Medulla oblongata (tissue), 1 donor: ENCODE measurements at regions not wholly inside any gene's neighbourhood (a gene's known extent, or its start where the extent isn't known, plus 50 kb on each side); places are given as distances from the start of the nearest gene placed in this dataset.

Source experiments
- DNase-seq: peaks from one replicate; pipeline ENCODE4 v3.0.0-alpha.2; 2015; ENCODE audit errors: extremely low spot score

DNA sequence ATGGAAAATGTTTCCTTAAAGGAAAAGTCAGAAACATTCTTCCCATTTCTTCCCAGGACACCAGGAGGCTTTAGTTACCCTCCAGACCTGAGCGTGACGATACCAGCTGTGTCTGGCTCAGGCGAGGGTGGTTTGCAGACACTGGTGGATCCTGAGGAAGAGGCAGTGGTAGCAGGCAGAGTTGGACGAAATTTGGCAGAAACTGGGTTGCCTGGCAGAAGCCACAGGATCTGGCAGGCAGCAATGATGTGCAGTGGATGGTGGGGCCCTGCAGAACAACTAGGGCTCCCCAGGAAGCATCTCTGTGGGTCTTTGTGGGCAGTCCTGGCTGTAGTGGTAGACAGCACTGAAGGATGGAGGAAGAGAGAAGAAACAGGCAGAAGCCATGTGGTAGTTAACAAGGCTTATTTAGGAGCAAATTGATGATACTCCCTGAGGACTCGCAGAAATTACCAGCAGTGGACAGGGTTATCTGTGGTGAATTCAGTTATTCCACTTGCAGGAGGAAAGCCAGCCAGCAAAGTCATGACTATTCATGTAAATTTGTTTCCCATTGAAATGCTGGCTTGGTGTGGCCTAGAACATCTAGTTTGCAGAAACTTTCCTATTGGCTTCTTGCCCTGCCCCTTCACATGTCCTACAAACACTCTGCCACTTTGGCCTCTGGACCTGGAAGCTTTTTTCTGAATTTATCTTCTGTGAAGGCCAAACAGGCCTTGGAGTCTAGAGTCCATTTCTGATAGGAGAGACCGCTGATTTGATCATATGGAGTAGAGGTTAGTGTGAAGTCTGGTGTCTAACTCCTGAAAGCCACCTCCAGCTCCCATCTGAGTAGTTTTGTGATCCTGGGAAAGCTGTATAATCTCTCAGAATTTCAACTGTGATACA is 212.0 kb downstream of the DMRT2 start:
- no peak for DNase-seq

DNA sequence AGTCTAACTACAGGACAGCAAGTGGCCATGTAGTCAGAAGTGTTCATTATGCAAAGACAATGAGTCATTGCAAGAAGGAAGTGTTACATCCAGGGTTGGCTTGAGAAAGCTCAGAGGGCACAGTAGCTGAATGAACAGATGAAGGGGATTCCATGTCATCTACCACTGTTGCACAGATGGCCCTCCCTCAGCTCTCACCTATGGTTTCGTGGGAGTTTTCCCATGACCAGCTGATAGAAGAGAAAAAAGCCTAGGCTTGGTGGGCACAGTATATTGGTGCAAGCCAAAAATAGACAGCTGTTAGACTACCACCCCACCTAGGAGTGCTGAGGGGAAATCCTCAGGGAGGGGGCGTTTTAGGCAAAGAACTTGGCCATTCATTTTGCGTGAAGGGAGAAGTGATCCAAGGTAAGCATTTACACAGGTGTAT is 217.0 kb downstream of the DMRT2 start:
- DNase-seq: no peak

DNA sequence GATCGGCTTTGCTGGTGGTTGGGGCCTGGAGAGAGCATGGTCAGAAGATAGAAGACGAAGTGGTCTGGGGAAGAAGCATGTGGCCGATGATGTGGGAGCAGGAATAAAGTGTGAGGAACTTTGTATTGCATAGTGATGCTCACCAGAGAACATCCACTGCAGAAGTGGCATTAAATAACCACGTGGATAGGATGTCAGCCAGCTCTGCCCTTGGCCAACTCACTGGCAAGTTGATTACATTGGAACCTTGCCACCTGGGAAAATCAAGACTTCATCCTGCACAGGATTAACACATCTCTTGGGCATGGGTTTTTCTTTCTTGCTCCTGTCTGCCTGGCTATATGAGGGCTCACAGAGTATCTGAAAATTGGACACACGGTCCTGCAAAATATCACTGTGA is 217.4 kb downstream of the DMRT2 start:
- no peak for DNase-seq

DNA sequence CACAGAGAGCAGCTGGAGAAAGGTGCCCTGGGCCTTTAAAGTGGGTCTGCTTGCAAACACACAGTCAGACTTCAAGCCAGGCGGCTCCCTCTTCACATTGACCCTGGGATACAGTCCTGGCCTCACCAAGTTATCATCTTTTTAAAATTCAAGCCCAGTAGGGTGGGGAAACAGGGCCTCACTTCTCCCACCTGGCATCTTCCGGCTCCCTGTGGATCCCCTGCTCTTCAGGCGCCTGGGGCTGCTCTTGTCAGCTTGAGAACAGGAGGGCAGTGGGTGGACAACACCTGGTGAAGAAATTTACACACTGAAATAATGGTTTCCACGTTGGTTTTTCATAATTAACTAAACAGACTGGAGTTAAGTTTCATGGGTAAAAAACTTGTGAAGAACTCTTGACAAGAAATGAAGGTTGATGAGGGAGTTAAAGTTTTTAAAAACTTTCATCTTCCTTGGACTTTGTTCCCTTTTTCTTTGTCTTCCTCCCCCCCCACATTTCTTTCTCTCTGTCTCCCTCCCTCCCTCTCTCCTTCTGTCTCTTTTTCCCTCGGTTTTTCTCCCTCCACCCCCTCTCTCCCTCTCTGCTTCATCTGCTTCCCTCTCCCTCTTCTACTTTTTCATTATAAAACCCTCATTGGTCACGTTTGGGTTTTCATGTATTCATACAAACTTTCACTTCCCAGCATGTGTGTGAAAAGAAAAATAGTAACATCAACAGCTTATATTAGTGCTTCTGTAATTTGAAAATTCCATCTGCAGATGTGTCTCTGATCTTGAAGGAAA is 219.6 kb downstream of the DMRT2 start:
- DNase-seq: no peak

DNA sequence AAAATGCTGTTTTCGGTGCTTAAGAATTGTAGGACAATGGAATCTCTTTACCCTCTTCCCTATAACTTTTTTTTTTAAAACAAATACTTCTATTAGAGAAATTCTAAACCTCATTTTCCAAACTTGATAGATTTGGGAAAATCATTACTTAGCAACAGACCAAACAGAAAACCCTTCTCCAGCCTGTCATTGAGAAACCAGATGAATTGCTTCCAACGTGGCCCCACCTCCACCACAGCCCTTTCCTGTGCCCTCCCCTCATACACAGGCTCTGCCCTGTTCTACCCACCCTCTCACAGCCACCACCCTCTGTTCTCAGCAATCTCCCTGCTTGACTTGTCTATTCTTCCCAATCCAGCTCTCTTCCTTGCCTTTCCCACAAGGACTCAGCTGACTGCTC is 221.2 kb downstream of the DMRT2 start:
- no peak for DNase-seq

DNA sequence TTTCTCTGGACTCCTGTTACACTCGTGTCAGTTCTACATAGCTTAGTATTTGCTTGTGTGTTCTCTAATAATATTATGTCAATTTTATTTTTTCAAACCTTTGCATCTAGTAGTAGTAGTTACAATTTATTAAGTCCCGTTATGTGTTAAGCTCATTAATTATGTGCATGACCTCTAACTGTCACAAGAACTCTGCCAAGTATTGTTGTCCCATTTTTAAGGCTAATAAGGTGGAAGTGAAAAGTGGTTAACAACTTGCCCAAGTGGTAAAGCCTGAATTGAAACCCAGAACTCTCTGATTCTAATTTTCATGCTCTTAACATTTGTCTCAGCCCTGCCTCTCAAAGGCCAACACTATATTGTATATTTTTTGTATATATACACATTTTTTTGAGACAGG is 221.6 kb downstream of the DMRT2 start:
- no peak for DNase-seq

DNA sequence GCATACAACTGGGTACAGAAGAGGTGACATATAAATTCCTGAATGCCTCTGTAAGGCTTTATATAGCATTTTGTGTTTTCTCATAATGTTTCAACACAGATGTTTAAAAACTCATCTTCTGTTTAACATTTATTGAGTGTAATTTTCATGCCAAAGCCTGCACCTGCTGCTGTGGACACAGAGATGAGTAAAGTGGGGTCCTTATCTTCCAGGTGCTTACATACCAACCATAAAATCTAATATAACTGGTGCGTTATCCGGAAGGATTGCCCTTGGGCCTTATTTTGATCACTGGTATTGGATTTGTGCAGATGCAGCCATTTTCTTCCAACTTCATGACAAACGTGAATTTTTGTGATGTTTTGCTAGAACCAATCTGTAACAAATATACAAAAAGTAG is 222.3 kb downstream of the DMRT2 start:
- no peak for DNase-seq

DNA sequence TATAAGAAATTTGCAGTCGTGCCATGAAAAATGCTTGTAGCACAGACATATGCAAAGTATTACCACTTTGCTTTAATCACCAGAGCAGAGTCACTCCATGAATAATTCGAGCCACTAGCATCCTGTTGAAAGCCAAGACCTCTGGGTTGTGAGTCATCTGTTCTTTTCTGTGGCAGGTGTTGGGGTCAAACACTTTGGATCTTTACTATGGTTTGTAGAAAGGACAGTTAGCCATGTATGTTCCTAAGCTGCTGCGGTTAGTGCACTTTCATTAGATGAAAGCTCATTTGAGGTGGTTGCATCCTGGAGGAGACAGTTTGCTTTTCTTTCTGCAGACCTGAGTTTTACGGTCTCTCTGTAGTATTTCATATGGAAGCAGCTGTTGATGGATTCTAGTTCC is 223.7 kb downstream of the DMRT2 start:
- no peak for DNase-seq

DNA sequence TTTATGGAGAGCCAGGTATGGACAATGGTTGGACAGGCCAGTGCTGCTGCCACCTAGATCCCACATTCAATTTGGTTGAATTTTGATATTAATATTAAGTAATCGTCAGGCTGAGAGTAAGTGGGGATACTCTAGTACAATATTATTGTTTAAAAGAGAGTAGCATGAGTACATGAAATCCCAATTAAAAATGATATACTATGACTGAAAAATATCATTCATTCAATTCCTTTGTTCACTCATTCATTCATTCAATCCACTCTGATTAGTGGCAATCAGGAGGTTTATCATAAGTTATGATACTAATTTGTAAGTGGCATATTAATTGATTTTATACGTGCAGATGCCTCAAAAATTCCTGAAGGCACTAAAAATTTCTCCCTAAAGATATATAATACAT is 224.2 kb downstream of the DMRT2 start:
- no peak for DNase-seq

DNA sequence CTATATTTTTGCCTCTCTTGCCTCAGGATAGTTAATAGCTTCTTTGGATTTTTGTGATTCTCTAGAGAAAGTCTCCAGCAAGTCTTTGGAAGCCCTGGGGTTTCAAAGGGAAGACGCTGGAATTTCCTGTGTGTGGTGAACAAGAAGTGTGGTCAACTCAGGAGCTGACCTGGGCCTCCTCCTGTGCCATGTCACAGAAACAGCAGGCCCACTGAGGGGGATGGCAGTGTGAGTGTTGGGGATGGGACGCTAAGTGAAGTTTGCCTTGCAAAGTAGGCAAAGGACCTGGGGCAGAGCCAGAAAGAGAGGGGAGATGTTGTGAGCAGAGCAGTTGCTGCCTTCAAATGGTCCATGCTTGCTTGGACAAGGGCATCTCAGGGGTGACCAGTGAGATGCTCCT is 226.3 kb downstream of the DMRT2 start:
- no peak for DNase-seq

DNA sequence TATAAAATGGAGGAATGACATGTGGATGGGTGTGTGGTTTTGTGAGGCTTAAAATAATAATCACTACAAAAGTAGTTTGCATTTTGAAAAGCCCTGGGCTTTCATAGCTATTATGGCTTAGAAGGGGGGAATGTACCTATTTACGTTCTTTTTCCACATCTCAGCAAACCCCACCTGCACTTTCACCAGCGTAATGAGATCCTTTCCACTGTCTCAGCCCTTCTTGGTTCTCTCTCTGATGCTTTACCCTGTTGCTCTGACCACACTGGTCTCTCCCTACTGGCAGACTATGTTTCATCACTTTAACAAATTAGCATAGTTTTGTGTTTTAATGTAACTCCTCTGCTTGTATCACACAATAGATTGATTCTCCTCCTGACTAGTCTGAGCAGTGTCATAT is 234.6 kb downstream of the DMRT2 start:
- no peak for DNase-seq

DNA sequence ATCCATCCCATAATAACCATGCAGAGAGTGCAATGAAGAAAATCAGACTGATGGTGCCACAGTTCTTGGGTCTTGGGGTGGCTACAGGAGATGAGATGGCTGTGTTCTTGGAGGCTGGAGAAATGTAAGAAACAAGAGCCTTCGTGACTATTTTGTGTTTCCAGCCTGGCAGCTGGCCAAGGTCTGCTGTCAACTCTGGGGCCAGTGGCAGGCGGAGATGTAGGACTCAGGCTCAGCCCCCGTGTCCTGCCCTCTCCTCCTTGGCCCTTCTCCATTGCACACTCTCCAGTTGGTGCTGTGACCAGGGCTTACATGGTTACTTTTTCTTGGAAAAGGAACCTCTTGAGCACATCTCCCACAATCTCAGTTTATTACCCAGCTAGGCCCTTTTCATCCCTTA is 235.4 kb downstream of the DMRT2 start:
- DNase-seq: no peak

DNA sequence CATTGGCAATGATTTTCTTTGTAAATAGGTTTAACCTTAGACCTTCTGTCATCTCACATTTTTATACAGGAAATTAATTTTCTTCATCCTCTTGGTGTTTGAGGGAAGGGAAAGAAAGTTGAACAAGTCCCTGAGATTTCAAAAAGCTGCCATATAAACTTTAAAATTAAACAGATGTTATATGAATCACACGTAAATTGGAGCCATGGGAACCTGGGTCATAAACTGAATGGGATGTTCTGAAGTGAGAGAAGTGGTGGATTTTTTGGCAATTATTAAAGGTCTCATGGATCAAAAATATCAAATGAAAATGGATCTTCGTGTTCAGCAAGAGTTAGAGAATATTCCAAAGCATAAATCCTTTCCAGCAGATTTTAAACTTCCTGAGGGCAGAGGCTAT is 242.2 kb downstream of the DMRT2 start:
- DNase-seq: no peak

DNA sequence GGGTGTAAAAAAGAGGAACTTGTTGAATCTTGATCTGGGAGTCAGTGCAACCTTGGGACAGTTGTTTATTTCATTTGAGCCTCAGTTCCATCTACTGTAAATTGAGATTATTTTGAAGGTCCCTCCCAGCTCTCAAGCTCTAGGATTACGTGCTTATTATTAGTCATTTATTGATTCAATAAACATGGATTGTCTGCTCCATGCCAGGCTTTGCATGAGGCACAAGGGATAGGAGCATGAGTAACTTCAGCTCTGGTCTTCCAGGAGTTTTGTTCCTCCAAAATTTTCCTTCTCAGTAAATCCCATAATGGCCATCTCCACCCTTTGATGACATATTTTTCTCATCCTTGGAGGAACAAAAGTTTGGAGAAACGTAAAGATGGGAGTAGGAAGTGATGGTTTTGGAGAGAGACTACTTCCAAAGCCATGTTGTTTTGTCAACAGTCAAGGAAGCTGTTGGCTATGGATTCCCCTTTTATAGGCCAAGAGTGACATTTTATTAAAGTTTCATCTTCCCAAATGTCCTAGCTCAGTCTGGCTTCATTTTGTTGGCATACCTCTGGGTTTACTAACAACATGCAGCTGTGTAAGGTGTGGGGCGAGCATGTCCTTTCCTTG is 244.6 kb downstream of the DMRT2 start:
- no peak for DNase-seq

DNA sequence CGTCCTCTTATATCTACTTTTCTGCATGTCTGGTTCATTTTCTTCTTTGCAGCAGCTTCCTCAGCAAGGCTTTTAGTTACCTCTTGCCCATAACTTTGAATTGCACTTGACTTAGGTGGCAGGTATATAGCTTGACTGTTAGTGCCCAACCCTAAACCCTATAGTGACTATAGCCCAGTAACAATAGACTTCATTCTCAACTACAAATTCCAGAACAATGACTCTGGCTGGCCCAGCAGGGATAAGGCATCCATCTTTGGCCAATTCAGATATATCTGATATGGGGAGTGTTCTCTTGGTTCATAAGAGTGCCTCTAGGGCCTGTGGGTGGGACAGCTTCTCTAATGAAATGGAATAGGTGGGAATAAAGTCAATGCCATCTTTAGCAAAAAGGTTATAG is 246.2 kb downstream of the DMRT2 start:
- DNase-seq: no peak

DNA sequence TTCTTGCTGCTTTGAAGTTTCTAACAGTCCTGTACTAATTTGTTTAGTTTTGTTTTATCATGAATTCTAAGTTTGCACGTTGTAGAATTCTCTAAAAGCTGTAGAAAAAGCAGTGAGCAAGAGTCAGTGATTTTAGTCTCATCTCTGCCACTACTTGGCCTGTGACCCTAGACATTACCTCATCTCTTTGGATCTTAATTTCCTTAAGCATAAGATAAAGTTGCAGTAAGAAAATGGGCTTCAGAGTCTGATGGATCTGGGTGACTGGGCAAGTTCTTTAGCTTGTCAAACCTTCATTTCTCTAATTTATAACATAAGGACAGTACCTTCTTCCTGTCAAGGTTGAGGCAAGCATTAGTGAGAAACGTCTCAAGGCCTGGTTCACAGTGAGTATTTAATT is 247.9 kb downstream of the DMRT2 start:
- no peak for DNase-seq

DNA sequence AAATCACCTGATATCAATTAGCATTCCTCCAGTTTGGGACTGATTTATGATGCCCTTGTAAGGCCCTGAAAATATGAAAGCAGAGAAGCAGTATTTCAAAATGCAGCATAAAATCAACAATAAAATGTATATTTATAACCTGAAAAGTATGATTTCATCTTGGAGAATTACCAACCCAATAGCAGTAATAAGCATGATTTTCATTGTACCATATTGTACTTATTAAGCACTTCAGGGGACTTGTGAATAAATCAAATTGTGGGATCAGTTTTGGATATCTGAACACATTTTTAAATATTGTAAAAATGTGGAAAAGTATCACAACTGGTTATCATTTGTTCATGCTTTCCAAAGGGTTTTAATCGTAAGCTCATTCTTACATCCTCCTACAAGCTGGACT is 250.8 kb downstream of the DMRT2 start:
- DNase-seq: no peak

DNA sequence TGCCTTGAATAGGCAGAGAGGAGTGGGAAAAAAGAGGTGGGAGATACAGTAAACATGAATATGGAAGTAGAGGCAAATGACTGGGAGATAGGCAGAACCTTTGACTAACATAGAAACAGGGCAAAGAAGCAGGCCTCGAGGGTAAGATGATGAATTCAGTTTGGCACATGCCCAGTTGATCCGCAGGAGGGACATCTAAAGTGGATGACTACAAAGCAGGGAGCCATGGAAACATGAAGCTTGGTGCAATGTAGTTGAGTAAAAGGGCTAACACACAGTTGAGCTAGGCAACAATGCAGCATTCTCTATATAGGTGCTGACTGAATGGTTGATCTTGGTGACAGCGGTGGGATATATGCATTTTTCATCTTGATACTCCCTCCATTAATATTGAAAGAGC is 253.8 kb downstream of the DMRT2 start:
- DNase-seq: no peak

DNA sequence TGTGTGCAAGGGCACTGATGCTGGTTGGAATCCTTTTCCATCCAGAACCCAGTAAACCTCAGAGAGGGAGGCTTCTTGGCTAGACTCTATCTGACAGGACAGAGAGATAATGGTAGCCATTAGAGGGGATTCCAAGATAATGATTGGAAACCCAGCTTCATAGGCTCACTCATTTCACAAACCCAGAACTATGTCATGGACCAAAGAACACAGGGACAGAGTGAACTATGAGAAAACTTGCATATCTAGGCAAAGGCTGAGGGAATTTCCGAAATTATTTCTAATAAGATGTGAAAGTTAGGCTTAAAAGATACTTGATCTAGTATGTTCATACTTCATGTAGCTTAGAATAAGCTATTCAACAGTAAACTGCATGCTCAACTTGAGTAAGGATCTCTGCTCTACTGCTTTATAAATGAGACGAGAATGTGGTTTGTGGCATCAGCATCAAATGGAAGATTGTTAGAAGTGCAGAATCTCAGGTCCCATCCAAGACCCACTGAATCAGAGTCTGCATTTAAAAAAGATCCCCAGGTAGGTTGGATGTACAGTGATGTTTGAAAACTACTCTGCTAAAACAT is 261.4 kb downstream of the DMRT2 start:
- no peak for DNase-seq

DNA sequence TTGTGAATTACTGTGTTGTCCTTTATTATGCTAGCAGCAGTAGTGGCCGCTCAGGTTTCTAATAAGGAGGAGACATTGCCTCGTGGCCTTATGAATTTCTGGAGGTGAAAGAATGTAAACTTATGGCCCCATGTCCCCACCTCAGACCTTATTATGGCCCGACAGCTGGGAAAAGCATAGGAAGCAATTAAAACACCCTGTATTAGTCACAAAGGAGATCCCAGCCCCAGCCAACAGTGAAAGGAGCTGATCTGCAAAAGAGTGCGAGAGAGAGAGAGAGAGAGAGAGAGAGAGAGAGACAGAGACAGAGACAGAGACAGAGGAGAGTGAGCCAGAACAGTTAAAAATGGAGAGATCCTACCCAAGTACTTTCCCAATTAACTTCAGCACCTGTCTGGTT is 269.3 kb downstream of the DMRT2 start:
- no peak for DNase-seq

DNA sequence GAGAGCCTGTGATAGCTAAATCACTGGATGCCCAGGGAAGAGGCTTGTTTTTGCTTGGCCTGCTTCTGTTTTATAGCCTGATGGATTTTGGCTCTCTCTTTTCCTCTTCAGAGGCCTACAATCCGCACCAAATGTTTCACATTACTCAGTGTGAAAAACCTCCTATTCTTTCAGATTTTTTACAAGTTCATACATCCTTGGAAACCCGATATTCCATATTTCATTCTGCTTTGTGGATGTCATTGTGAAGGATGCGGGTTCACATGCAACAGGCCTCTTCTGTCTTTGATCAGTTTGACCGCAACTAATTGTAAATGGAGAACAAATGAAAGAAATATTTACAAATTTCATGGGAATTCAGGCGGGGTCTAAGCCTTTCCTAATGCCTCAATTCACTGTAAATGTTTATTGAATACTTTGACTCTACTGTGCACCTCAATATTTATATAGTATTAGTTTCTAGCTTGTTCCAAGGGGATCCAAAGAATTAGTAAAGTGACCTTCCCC is 269.9 kb downstream of the DMRT2 start:
- no peak for DNase-seq

DNA sequence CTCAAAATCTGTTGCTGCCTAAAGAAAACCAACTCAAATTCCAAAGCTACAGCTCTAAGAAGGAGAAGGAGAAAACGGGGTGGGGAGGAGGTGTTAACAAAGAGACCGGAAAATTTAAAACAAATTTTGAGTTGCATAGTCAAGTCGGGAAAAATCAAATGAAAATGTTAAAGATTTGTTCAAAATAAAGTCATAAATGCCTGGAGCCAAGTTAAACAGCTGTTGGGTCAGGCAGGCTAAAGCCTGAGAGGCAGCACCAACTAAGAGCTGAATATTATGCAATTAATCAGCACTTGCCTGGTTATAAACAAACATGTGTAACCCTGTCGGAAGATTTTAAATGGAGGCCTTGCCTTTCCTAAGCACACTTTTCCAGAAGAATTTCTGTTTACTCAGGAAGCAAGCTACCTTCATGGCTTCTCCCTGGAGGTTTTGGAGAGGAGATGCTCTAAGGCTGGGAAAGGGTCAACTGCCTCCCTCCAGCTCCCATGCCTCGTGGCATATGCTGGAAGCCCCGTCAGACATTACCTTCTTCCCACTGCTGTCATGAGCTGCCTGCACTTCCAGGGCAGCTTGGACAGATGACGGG is 270.5 kb downstream of the DMRT2 start:
- DNase-seq: no peak
